GM12892 (cell line): ENCODE measurements at regions not wholly inside any gene's neighbourhood (a gene's known extent, or its start where the extent isn't known, plus 50 kb on each side); places are given as distances from the start of the nearest gene placed in this dataset.

Experiments
- POLR2A ChIP-seq: IDR thresholded peaks from 2 replicates; pipeline ENCODE4 v1.6.1; 2011; ENCODE audit warnings: low read depth, low read length, control low read depth
- POLR2AphosphoS5 ChIP-seq: IDR thresholded peaks from 2 replicates; pipeline ENCODE4 v1.6.1; 2011; ENCODE audit warnings: low read depth, low read length, control low read depth
- TAF1 ChIP-seq: IDR thresholded peaks from 2 replicates; pipeline ENCODE4 v1.6.1; 2011; ENCODE audit warnings: low read depth, mild to moderate bottlenecking, control low read depth, low read length, borderline replicate concordance

DNA sequence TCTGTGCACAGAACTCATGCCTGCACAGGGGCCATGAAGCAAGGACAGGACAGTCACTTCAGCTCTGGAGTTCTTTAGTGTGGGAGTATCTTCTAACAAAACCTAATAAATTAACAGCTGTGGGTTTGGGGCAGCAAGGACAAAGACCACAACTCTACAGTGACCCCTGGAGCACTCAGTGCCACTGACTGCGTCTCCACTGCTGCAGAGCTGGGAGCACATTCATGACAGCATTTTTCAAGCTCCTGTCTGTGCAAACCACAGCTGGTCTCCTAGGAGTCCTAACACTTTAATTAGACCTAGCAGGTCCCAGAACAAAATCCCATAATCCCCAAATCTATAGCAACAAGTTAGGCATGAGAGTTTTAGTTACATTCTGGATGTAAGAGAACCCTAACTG is 76.5 kb downstream of the RTL9 start:
- TF ChIP-seq POLR2A (no peak), POLR2AphosphoS5 (no peak), TAF1 (no peak)
